Hepatocyte (in vitro differentiated cells): ENCODE measurements at regions not wholly inside any gene's neighbourhood (a gene's known extent, or its start where the extent isn't known, plus 50 kb on each side); places are given as distances from the start of the nearest gene placed in this dataset.

Experiments used
- DNase-seq: peaks from one replicate; pipeline ENCODE4 v3.0.0-alpha.2; 2016; ENCODE audit warnings: low spot score
- H2AFZ ChIP-seq: fragments of 200-600 bp; sonication (generic); 2 replicates; pipeline ENCODE4 v1.6.0; 2016; ENCODE audit warnings: antibody characterized with exemption, mild to moderate bottlenecking
- H3K27ac ChIP-seq: fragments of 200-600 bp; sonication (generic); 2 replicates; pipeline ENCODE4 v1.5.1; 2016; ENCODE audit warnings: mild to moderate bottlenecking
- H3K27me3 ChIP-seq: fragments of 200-600 bp; sonication (generic); 2 replicates; pipeline ENCODE4 v1.6.1; 2016
- H3K36me3 ChIP-seq: fragments of 200-600 bp; sonication (generic); replicated peaks from 2 replicates; pipeline ENCODE4 v1.5.1; 2016; ENCODE audit warnings: low read depth; ENCODE audit not compliant: insufficient read depth
- H3K4me1 ChIP-seq: fragments of 200-600 bp; sonication (generic); 2 replicates; pipeline ENCODE4 v1.5.1; 2016; ENCODE audit warnings: mild to moderate bottlenecking, moderate library complexity; ENCODE audit not compliant: insufficient read depth
- H3K4me2 ChIP-seq: fragments of 200-600 bp; sonication (generic); 2 replicates; pipeline ENCODE4 v1.6.0; 2016
- H3K4me3 ChIP-seq: fragments of 200-600 bp; sonication (generic); 2 replicates; pipeline ENCODE4 v1.5.1; 2016; ENCODE audit warnings: mild to moderate bottlenecking
- H3K79me2 ChIP-seq: fragments of 200-600 bp; sonication (generic); 2 replicates; pipeline ENCODE4 v1.6.0; 2017; ENCODE audit warnings: mild to moderate bottlenecking
- H3K9me2 ChIP-seq: fragments of 200-600 bp; sonication (generic); replicated peaks from 2 replicates; pipeline ENCODE4 v1.6.0; 2017; ENCODE audit warnings: mild to moderate bottlenecking; ENCODE audit not compliant: insufficient read depth
- H3K9me3 ChIP-seq: fragments of 200-600 bp; sonication (generic); 2 replicates; pipeline ENCODE4 v1.5.1; 2016; ENCODE audit warnings: low read depth, mild to moderate bottlenecking
- H4K20me1 ChIP-seq: fragments of 200-600 bp; sonication (generic); 2 replicates; pipeline ENCODE4 v1.6.0; 2016; ENCODE audit warnings: mild to moderate bottlenecking; ENCODE audit not compliant: insufficient read depth, poor library complexity, severe bottlenecking
- CTCF ChIP-seq: fragments of 200-600 bp; sonication (generic); IDR thresholded peaks from 2 replicates; pipeline ENCODE4 v1.5.1; 2016; ENCODE audit warnings: antibody characterized with exemption, mild to moderate bottlenecking; ENCODE audit not compliant: poor library complexity
- EZH2 ChIP-seq: fragments of 200-600 bp; sonication (generic); IDR thresholded peaks from 2 replicates; pipeline ENCODE4 v1.6.1; 2016; ENCODE audit warnings: antibody characterized with exemption, mild to moderate bottlenecking, borderline replicate concordance
- EZH2phosphoT487 ChIP-seq: fragments of 200-600 bp; sonication (generic); IDR thresholded peaks from one replicate; pipeline ENCODE4 v1.6.1; 2018; ENCODE audit warnings: antibody characterized with exemption, mild to moderate bottlenecking, low read depth, moderate library complexity; ENCODE audit not compliant: unreplicated experiment, severe bottlenecking
- WGBS: methylation state at CpG from one replicate; pipeline ENCODE4 v1.1.6; 2016; ENCODE audit warnings: low lambda C conversion rate; ENCODE audit errors: missing lambda C conversion rate; 5-methylcytosine and 5-hydroxymethylcytosine counted together

- Histone ChIP-seq H3K4me3 (no peak overlapping the region), H3K36me3 (no peaks in the 10 kb centered on the region), H3K27ac (no peak overlapping the region), H3K27me3 (no peaks in the 10 kb centered on the region), H4K20me1 (no peaks in the 10 kb centered on the region), H3K79me2 (no peaks in the 10 kb centered on the region), H2AFZ (no peak overlapping the region), H3K9me2 (no peaks in the 10 kb centered on the region), H3K4me1 (no peaks in the 10 kb centered on the region), H3K9me3 (no peaks in the 10 kb centered on the region), H3K4me2 (no peak overlapping the region)
- TF ChIP-seq CTCF, result no peak
- TF ChIP-seq EZH2phosphoT487, result no peak
- TF ChIP-seq EZH2, result no peak
- 94% methylated on average over 7 of the region's 7 CpGs for WGBS
- no peak for DNase-seq
Measured at GRCh38 chr6:105884426-105884825, 201.7 kb upstream of the PRDM1 start.

- Histone ChIP-seq H3K9me3 (no peaks in the 10 kb centered on the region), H4K20me1 (no peaks in the 10 kb centered on the region), H3K9me2 (no peaks in the 10 kb centered on the region), H3K27ac (no peak overlapping the region), H3K4me3 (no peak overlapping the region), H3K36me3 (no peaks in the 10 kb centered on the region), H3K79me2 (no peaks in the 10 kb centered on the region), H3K4me1 (no peaks in the 10 kb centered on the region), H3K27me3 (no peaks in the 10 kb centered on the region), H3K4me2 (no peak overlapping the region), H2AFZ (no peak overlapping the region)
- WGBS, result 87% methylated on average over 4 of the region's 4 CpGs
- no peak for DNase-seq
- no peak for TF ChIP-seq EZH2phosphoT487
Measured at GRCh38 chr6:105884011-105884410, 202.1 kb upstream of the PRDM1 start.

GRCh38 chr6:105882828-105883227, 203.3 kb upstream of the PRDM1 start:
- Histone ChIP-seq H3K4me2 (no peak overlapping the region), H3K9me2 (no peaks in the 10 kb centered on the region), H4K20me1 (no peaks in the 10 kb centered on the region), H3K27ac (no peak overlapping the region), H3K79me2 (no peaks in the 10 kb centered on the region), H3K36me3 (no peaks in the 10 kb centered on the region), H2AFZ (no peak overlapping the region), H3K27me3 (no peaks in the 10 kb centered on the region), H3K4me3 (no peak overlapping the region), H3K4me1 (no peaks in the 10 kb centered on the region), H3K9me3 (no peaks in the 10 kb centered on the region)
- no peak for DNase-seq
- TF ChIP-seq EZH2phosphoT487, result no peak
- WGBS, result 94% methylated on average over 2 of the region's 2 CpGs

- Histone ChIP-seq H3K27ac (no peak overlapping the region), H3K36me3 (no peaks in the 10 kb centered on the region), H3K4me1 (no peaks in the 10 kb centered on the region), H4K20me1 (no peaks in the 10 kb centered on the region), H3K79me2 (no peaks in the 10 kb centered on the region), H2AFZ (no peak overlapping the region), H3K4me3 (no peak overlapping the region), H3K9me3 (no peaks in the 10 kb centered on the region), H3K4me2 (no peak overlapping the region), H3K9me2 (no peaks in the 10 kb centered on the region), H3K27me3 (no peaks in the 10 kb centered on the region)
- no peak for DNase-seq
- WGBS, result 86% methylated on average over 2 of the region's 2 CpGs
- TF ChIP-seq EZH2, result no peak
Measured at GRCh38 chr6:105882121-105882803, 203.9 kb upstream of the PRDM1 start.

GRCh38 chr6:105881608-105882007, 204.5 kb upstream of the PRDM1 start:
- WGBS, result 96% methylated on average over 3 of the region's 3 CpGs
- no peaks in the 10 kb centered on the region for H4K20me1 ChIP-seq

More at GRCh38 chr6:105881608-105882007, 204.5 kb upstream of the PRDM1 start:
- H3K27me3 ChIP-seq, result no peaks in the 10 kb centered on the region
- no peaks in the 10 kb centered on the region for H3K79me2 ChIP-seq
- no peak for DNase-seq
- no peaks in the 10 kb centered on the region for H3K9me3 ChIP-seq
- no peaks in the 10 kb centered on the region for H3K4me1 ChIP-seq
- H3K27ac ChIP-seq, result no peak overlapping the region
- H3K4me2 ChIP-seq, result no peak overlapping the region
- H3K36me3 ChIP-seq, result no peaks in the 10 kb centered on the region
- no peaks in the 10 kb centered on the region for H3K9me2 ChIP-seq
- no peak overlapping the region for H3K4me3 ChIP-seq
- TF ChIP-seq EZH2 (no peak), EZH2phosphoT487 (no peak), CTCF (no peak)
- no peak overlapping the region for H2AFZ ChIP-seq
